Aorta (tissue), 5 donors: ENCODE measurements at regions not wholly inside any gene's neighbourhood (a gene's known extent, or its start where the extent isn't known, plus 50 kb on each side); places are given as distances from the start of the nearest gene placed in this dataset.
"Not testable (repeated sequence)": the region's sequence is repeated elsewhere in the genome, so short reads cannot be mapped to it uniquely, and the experiment has no call there.

Experiments used
- ATAC-seq: fragments of 200-7000 bp; cut with Tn5 transposase; one replicate; pipeline ENCODE4 v1.9.1; 2022; ENCODE audit warnings: moderate library complexity; ENCODE audit not compliant: low FRiP score
- DNase-seq, 2 donors: peaks; one replicate each; pipeline ENCODE4 v3.0.0-alpha.2; 2020
- H3K27ac ChIP-seq, 2 donors: one replicate each; pipeline ENCODE4 v1.5.1; 2013; ENCODE audit warnings: low read length in 2 of 2, mild to moderate bottlenecking in 2 of 2, moderate library complexity in 2 of 2, control low read depth in 1 of 2, inconsistent platforms in 1 of 2, low read depth in 1 of 2
- H3K27me3 ChIP-seq, 2 donors: one replicate each; pipeline ENCODE4 v1.6.1; 2013; ENCODE audit warnings: control low read depth in 1 of 2, low read length in 1 of 2, mild to moderate bottlenecking in 1 of 2, moderate library complexity in 1 of 2; ENCODE audit not compliant: insufficient read depth in 2 of 2, control insufficient read depth in 1 of 2
- H3K36me3 ChIP-seq, 2 donors: one replicate each; pipeline ENCODE4 v1.6.1; 2013; ENCODE audit warnings: control low read depth in 1 of 2, low read length in 1 of 2, mild to moderate bottlenecking in 1 of 2; ENCODE audit not compliant: insufficient read depth in 2 of 2, control insufficient read depth in 1 of 2
- H3K4me1 ChIP-seq, 2 donors: one replicate each; pipeline ENCODE4 v1.6.1; 2013; ENCODE audit warnings: low read length in 2 of 2, control low read depth in 1 of 2, mild to moderate bottlenecking in 1 of 2, moderate library complexity in 1 of 2; ENCODE audit not compliant: insufficient read depth in 2 of 2, control insufficient read depth in 1 of 2
- H3K4me3 ChIP-seq, 2 donors: one replicate each; pipeline ENCODE4 v1.5.1; 2013; ENCODE audit warnings: low read length in 2 of 2, control low read depth in 1 of 2, mild to moderate bottlenecking in 1 of 2
- H3K9me3 ChIP-seq: one replicate; pipeline ENCODE4 v1.6.1; 2013; ENCODE audit warnings: mild to moderate bottlenecking, low read length; ENCODE audit not compliant: control insufficient read depth
- WGBS, 2 donors: extraction: QIAGEN DNeasy Blood & Tissue Kit; methylation state at CpG; one replicate each; pipeline ENCODE4 v1.1.7; 2013; 5-methylcytosine and 5-hydroxymethylcytosine counted together
- intact Hi-C, 2 donors: fragments of 100-400 bp; cut with DNase I; formaldehyde crosslinking; loops; one replicate each; pipeline versions ENCODE4 v1.14.2 to v1.15.0; 2022
- donor health status: healthy with polysubstance abuse.
- donor health status: Bipolar disorder and iron deficiency.
- donor health status: DM: no; HTN: no; CAD: no.
- donor health status: DM: no; HTN: no; CAD: no.
- donor health status: DM: yes; HTN: yes; CAD: no.

DNA sequence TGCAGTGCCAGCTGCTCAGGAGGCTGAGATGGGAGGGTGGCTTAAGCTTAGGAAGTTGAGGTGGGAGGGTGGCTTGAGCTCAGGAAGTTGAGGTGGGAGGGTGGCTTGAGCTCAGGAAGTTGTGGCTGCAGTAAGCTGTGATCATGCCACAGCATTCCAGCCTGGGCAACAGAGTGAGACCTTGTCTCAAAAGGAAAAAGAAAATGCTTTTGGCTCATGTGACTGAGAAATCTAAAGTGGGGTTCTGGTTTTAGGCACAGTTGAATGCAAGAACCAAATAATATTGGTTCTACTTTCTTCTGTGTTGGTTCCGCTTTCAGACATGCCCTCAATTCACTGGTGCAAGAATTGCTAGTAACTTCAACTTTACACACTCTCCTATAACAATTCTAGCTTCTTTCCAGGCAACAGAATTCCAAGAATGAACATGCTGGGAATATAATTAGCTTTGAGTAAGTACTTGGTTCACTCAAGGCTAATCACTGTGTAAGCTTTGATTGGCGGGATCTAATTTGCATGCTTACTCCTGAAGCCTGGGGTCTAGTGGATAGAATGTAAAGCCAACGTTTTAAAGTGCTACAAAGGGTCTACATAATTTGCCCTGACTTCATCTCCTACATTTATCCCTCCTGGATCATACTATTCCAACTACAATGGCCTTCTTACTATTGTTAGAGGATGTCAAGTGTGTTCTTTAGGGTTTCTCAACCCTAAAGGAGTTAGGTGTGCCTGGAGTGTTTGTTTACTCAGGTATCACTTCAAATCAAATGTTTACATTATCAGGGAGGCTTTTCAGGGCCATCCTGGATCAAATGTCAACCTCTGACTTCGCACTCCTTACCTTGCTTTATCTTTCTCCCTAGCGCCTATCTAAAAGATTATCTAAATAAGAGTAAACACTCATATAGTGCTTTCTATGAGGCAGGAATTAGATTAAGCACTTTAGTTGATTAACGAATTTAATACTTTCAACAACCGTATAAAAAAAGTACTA lies 115.1 kb downstream of the SLC16A1 start:
- Histone ChIP-seq H3K9me3 (no peaks in the 10 kb centered on the region), H3K4me1 (no peaks in the 10 kb centered on the region), H3K27me3 (no peaks in the 10 kb centered on the region), H3K4me3 (no peak overlapping the region), H3K36me3 (no peaks in the 10 kb centered on the region), H3K27ac (no peak overlapping the region)
- ATAC-seq (no peak), DNase-seq (no peak)
- WGBS, 2 donors, result 78% methylated on average over 7 of the region's 7 CpGs
- intact Hi-C loops, result no loop called here

DNA sequence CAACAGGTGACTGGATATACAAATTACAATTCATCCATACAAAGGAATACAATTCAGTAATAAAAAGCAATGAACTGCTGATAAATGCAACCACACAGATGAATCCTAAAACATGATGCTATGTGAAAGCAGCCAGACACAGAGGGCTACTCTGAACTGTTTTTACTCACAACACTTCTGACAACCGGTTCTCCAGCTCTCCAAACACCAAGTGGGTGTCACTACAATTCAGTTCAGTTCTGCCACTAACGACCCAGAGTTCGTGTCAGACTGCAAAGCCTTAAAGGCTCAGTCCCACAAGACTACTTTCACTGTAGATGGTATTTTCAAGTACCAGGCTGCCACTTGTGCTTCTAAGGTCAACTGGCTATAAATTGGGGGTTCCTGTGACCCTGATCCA lies 119.4 kb downstream of the SLC16A1 start:
- no peaks in the 10 kb centered on the region for H3K9me3 ChIP-seq
- H3K27me3 ChIP-seq, result no peaks in the 10 kb centered on the region
- no peak overlapping the region for H3K4me3 ChIP-seq
- H3K36me3 ChIP-seq, result no peaks in the 10 kb centered on the region
- DNase-seq (no peak), ATAC-seq (no peak)
- 2 to 7% methylated on average over 3 of the region's 3 CpGs for WGBS, 2 donors
- no peaks in the 10 kb centered on the region for H3K4me1 ChIP-seq
- intact Hi-C loops, result no loop called here
- H3K27ac ChIP-seq, result no peak overlapping the region

DNA sequence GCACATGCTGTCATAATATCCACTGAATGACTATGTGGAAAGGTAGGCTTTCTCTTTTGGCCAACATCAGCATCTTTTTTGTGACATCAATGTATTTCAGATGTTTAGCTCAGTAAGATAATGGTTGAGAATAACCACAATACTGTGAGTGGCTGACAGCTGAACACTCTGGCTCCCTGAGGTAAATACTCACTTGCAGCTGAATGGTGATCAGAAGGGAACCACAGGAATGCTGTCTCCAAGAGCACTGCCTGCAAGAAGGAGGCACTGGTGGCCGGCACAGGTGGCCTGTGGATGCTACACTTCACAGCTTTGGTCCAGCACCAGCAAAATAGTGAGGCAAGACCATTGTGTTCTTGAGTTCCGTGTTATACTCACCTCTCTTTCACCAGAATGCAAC lies 118.7 kb upstream of the PPM1J start:
- intact Hi-C loops, result no loop called here
- ATAC-seq, result no peak
- H3K4me1 ChIP-seq, result no peaks in the 10 kb centered on the region
- no peak overlapping the region for H3K27ac ChIP-seq
- no peaks in the 10 kb centered on the region for H3K9me3 ChIP-seq
- H3K4me3 ChIP-seq, result no peak overlapping the region
- 78 to 83% methylated on average over 2 of the region's 2 CpGs for WGBS, 2 donors
- no peaks in the 10 kb centered on the region for H3K36me3 ChIP-seq
- H3K27me3 ChIP-seq, result no peaks in the 10 kb centered on the region
- DNase-seq, result no peak

DNA sequence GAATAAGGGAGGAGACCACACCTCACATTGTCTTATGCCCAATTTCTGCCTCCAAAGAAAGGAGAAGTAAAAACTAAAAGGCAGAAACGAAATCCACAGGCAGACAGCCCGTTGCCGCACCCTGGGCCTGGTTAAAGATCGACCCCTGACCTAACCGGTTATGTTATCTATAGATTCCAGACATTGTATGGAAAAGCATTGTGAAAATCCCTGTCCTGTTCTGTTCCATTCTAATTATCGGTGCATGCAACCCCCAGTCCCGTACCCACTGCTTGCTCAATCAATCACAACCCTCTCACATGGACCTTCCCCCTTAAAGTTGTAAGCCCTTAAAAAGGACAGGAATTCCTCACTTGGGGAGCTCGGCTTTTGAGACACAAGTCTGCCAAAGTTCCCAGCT lies 117.1 kb upstream of the PPM1J start:
- H3K27ac ChIP-seq, H3K36me3 ChIP-seq, H3K9me3 ChIP-seq, DNase-seq, H3K4me1 ChIP-seq, intact Hi-C loops, H3K4me3 ChIP-seq, H3K27me3 ChIP-seq, ATAC-seq: not testable (repeated sequence)
- 85 to 87% methylated on average over 8 of the region's 8 CpGs for WGBS, 2 donors

DNA sequence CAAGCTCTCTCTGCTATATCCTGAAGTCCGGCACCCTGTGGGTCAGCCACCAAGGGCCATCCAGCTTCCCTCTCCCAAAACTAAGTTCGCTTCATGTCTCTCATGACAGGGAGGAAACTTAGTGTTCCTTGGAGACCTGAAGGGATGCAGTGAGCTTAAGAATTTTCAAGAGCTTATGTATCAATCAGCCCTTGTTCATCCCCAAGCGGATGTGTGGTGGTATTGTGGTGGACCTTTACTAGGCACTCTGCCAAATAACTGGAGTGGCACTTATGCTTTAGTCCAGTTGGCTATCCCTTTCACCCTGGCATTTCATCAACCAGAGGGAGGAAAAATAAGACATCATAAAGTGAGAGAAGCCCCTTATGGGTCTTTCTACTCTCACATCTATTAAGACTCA lies 114.6 kb upstream of the PPM1J start:
- H3K27me3 ChIP-seq, H3K36me3 ChIP-seq, H3K4me1 ChIP-seq, H3K27ac ChIP-seq, ATAC-seq, H3K4me3 ChIP-seq, H3K9me3 ChIP-seq, DNase-seq, intact Hi-C loops: not testable (repeated sequence)
- 90 to 95% methylated on average over 3 of the region's 3 CpGs for WGBS, 2 donors

DNA sequence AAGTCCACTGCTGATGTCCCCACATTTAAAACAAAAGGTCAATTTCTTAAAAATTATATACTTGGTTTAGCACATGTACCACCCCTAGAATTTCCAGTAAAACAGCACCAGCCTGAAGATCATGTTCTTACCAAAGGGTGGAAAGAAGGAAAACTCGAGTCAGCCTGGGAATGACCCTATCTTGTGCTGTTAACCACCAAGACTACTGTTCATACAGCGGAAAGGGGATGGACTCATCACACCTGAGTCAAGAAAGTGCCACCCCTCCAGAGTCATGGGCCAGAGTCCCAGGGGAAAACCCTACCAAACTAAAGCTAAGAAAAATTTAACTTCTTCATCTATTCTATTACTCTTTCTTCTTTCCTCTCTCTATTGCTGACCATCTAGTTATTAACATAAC lies 113.6 kb upstream of the PPM1J start:
- intact Hi-C loops, result no loop called here
- Histone ChIP-seq H3K9me3 (no peaks in the 10 kb centered on the region), H3K27me3 (no peaks in the 10 kb centered on the region), H3K4me3 (no peak overlapping the region), H3K4me1 (no peaks in the 10 kb centered on the region), H3K27ac (no peak overlapping the region), H3K36me3 (no peaks in the 10 kb centered on the region)
- DNase-seq, result no peak
- WGBS, 2 donors, result 79 to 83% methylated on average over 2 of the region's 2 CpGs
- ATAC-seq, result no peak

DNA sequence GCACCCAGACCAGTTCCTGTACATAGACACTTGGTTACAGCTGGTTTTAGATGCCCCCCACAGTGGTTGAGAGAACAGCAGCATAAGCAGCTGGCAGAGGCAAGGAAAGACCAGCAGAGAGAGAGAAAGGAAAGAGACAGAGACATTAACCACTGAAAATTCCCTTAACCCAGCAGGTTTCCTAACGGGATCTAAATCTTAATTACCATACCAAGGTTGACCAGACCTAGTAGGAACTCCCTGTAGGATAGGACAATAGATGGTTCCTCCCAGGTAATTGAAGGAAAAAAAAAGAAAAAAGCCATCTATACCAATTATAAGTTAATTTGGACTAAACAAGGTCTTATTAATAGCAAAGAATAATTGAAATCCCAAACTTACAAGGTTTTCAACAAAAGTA lies 112.3 kb upstream of the PPM1J start:
- H3K27me3 ChIP-seq, intact Hi-C loops, ATAC-seq, H3K27ac ChIP-seq, H3K9me3 ChIP-seq, H3K4me3 ChIP-seq, H3K36me3 ChIP-seq, H3K4me1 ChIP-seq, DNase-seq: not testable (repeated sequence)
- WGBS, 2 donors, result 46 to 56% methylated on average over 1 of the region's 1 CpG

DNA sequence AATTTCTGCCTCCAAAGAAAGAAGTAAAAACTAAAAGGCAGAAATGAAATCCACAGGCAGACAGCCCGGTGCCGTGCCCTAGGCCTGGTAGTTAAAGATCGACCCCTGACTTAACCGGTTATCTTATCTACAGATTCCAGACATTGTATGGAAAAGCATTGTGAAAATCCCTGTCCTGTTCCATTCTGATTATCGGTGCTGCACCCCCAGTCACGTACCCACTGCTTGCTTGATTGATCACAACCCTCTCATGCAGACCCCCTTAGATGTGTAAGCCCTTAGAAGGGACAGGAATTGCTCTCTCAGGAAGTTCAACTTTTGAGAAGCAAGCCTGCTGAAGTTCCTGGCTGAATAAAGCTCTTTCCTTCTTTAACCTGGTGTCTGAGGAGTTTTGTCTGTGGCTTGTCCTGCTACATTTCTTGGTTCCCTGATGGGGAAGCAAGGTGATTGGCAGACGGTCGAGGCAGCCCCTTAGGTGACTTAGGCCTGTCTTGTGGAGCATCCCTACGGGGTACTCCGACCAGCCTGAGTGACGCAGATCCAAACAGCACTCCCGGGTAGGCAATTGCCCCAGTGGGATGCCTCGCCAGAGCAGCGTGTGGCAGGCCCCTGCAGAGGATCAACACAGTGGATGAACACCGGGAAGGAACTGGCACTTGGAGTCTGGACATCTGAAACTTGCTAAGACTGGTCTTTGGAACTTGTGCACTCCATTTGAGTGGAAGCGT lies 111.2 kb upstream of the PPM1J start:
- Histone ChIP-seq H3K27me3 (no peaks in the 10 kb centered on the region), H3K4me1 (no peaks in the 10 kb centered on the region), H3K9me3 (no peaks in the 10 kb centered on the region), H3K4me3 (no peak overlapping the region), H3K36me3 (no peaks in the 10 kb centered on the region), H3K27ac (no peak overlapping the region)
- DNase-seq, result no peak
- intact Hi-C loops, result no loop called here
- no peak for ATAC-seq
- WGBS, 2 donors, result 81 to 83% methylated on average over 16 of the region's 16 CpGs
